K562 (cell line): ENCODE measurements at regions not wholly inside any gene's neighbourhood (a gene's known extent, or its start where the extent isn't known, plus 50 kb on each side); places are given as distances from the start of the nearest gene placed in this dataset.
A peak's percentile ranks its signal among the peaks of the same experiment; 100 is the strongest.

ENCODE experiments used
- ATAC-seq: fragments of 200-7000 bp; cut with Tn5 transposase; 3 replicates; pipeline ENCODE4 v1.9.1; 2020; ENCODE audit warnings: moderate library complexity
- BruUV-seq: library from RNA; stranded (reverse); fragments of 400-500 nt; replicated peaks from 2 replicates; lab custom pipeline; 2021; lab: Mats Ljungman, UMichigan
- CTCF ChIA-PET: fragments of 300-600 bp; formaldehyde crosslinking; extraction: SDS; loops from one replicate; lab custom pipeline; 2021; ENCODE audit warnings: low intra/inter-chr PET ratio; lab: Yijun Ruan, JAX
- POLR2A ChIA-PET: fragments of 300-600, 350-650 bp; sonication (Branson Sonifier 250); formaldehyde crosslinking; extraction: SDS; loops from one replicate; lab custom pipeline; 2021; ENCODE audit warnings: antibody characterized with exemption, inconsistent platforms; lab: Yijun Ruan, JAX
- DNase-seq, 4 experiments: peaks; one replicate each; pipeline versions ENCODE4 v3.0.0 to v3.0.0-alpha.2; 2011 to 2018; ENCODE audit warnings: low spot score in 3 of 4, mixed read lengths in 3 of 4; ENCODE audit errors: extremely low read depth in 1 of 4
- FAIRE-seq: peaks from 2 replicates; lab custom pipeline; 2011; peaks lifted over from hg19 to GRCh38; lab: Jason Lieb, UNC
- H2AFZ ChIP-seq: 2 replicates; pipeline ENCODE4 v1.6.0; 2011; ENCODE audit warnings: low read depth, low read length, control low read depth, inconsistent platforms
- H3K27ac ChIP-seq: fragments of 200-600 bp; 3 replicates; pipeline ENCODE4 v1.8.0; 2011; ENCODE audit warnings: low read depth, mild to moderate bottlenecking, control low read depth, inconsistent platforms, low read length, moderate library complexity, mixed read lengths; ENCODE audit errors: extremely low read depth
- H3K27me3 ChIP-seq, 2 experiments: fragments of 300-600 bp in 1 of 2; 2 replicates in 1 of 2; 3 replicates in 1 of 2; pipeline versions ENCODE4 v1.6.0 to v1.8.0; 2011; ENCODE audit warnings: inconsistent platforms in 2 of 2, low read length in 2 of 2, mild to moderate bottlenecking in 1 of 2, mixed read lengths in 1 of 2, moderate library complexity in 1 of 2; ENCODE audit not compliant: control insufficient read depth in 2 of 2, insufficient read depth in 2 of 2
- H3K36me3 ChIP-seq: fragments of 300-600 bp; 3 replicates; pipeline ENCODE4 v1.8.0; 2011; ENCODE audit warnings: mild to moderate bottlenecking, low read length, inconsistent platforms; ENCODE audit not compliant: control insufficient read depth, insufficient read depth
- H3K4me1 ChIP-seq, 2 experiments: fragments of 200-600 bp in 1 of 2; replicated peaks in 1 of 2; 2 replicates in 1 of 2; 3 replicates in 1 of 2; pipeline versions ENCODE4 v1.5.1 to v1.8.0; 2011; ENCODE audit warnings: inconsistent platforms in 2 of 2, low read length in 2 of 2, mild to moderate bottlenecking in 1 of 2, mixed read lengths in 1 of 2, moderate library complexity in 1 of 2; ENCODE audit not compliant: control insufficient read depth in 2 of 2, insufficient read depth in 2 of 2
- H3K4me2 ChIP-seq: 2 replicates; pipeline ENCODE4 v1.6.1; 2011; ENCODE audit warnings: low read length, control low read depth, inconsistent platforms, mixed read lengths; ENCODE audit not compliant: insufficient read depth
- H3K4me3 ChIP-seq: fragments of 200-600 bp; sonication (generic), shearing (Covaris generic); 2 replicates; pipeline ENCODE4 v1.5.1; 2016; ENCODE audit warnings: control low read depth, inconsistent platforms
- H3K79me2 ChIP-seq: fragments of 200-600 bp; 3 replicates; pipeline ENCODE4 v1.8.0; 2011; ENCODE audit warnings: low read length, inconsistent platforms; ENCODE audit not compliant: control insufficient read depth, insufficient read depth
- H3K9ac ChIP-seq, 2 experiments: 2 replicates each; pipeline versions ENCODE4 v1.6.0 to v1.6.1; 2011; ENCODE audit warnings: low read depth in 2 of 2, low read length in 2 of 2, control low read depth in 1 of 2, inconsistent platforms in 1 of 2, mild to moderate bottlenecking in 1 of 2, mixed read lengths in 1 of 2; ENCODE audit not compliant: insufficient read depth in 1 of 2
- H3K9me1 ChIP-seq: one replicate; pipeline ENCODE4 v1.6.0; 2011; ENCODE audit warnings: inconsistent platforms, mild to moderate bottlenecking, low read length, moderate library complexity; ENCODE audit not compliant: control insufficient read depth, insufficient read depth
- H3K9me3 ChIP-seq: replicated peaks from 2 replicates; pipeline ENCODE4 v1.5.1; 2011; ENCODE audit warnings: low read depth, low read length, inconsistent platforms; ENCODE audit not compliant: control insufficient read depth, insufficient read depth
- H4K20me1 ChIP-seq: replicated peaks from 2 replicates; pipeline ENCODE4 v1.6.1; 2011; ENCODE audit warnings: low read length, inconsistent platforms, mixed read lengths; ENCODE audit not compliant: control insufficient read depth, insufficient read depth
- BRF1 ChIP-seq: IDR thresholded peaks from 3 replicates; pipeline ENCODE4 v1.6.1; 2011; ENCODE audit warnings: borderline replicate concordance, mild to moderate bottlenecking; ENCODE audit not compliant: insufficient read length; ENCODE audit errors: extremely low read depth
- EP300 ChIP-seq: IDR thresholded peaks from 2 replicates; pipeline ENCODE4 v1.6.1; 2012; ENCODE audit warnings: low read length, improper control_type of control experiment
- ETS2 ChIP-seq: IDR thresholded peaks from 2 replicates; pipeline ENCODE4 v1.6.1; 2016; ENCODE audit warnings: borderline replicate concordance, missing genetic modification characterization, mild to moderate bottlenecking, moderate library complexity, missing compliant biosample characterization; ENCODE audit not compliant: poor library complexity, severe bottlenecking
- FOXA3 ChIP-seq, 2 experiments: fragments of 450-650 bp in 1 of 2; sonication (generic) in 1 of 2; formaldehyde crosslinking; IDR thresholded peaks in 1 of 2; conservative IDR thresholded peaks in 1 of 2; 2 replicates each; pipeline versions ENCODE4 v1.4.0 to v1.8.0; 2020 to 2022; ENCODE audit warnings: mild to moderate bottlenecking in 2 of 2, missing genetic modification reagents in 1 of 2
- GMEB1 ChIP-seq: fragments of 250-450 bp; sonication (Bioruptor Pico); IDR thresholded peaks from 2 replicates; pipeline ENCODE4 v1.4.0; 2020; ENCODE audit warnings: mild to moderate bottlenecking
- HMG20A ChIP-seq: fragments of 450-650 bp; formaldehyde crosslinking; conservative IDR thresholded peaks from 2 replicates; pipeline ENCODE4 v1.4.0; 2020; ENCODE audit warnings: mild to moderate bottlenecking, mixed read lengths
- HOXB6 ChIP-seq: fragments of 250-450 bp; sonication (Bioruptor Pico); IDR thresholded peaks from 2 replicates; pipeline ENCODE4 v1.5.1; 2022; ENCODE audit warnings: mild to moderate bottlenecking, borderline replicate concordance
- MAFF ChIP-seq: IDR thresholded peaks from 2 replicates; pipeline ENCODE4 v1.6.1; 2012; ENCODE audit warnings: low read length, improper control_type of control experiment
- MAZ ChIP-seq, 2 experiments: fragments of 450-650 bp in 1 of 2; sonication (generic) in 1 of 2; formaldehyde crosslinking; IDR thresholded peaks in 1 of 2; conservative IDR thresholded peaks in 1 of 2; 2 replicates each; pipeline versions ENCODE4 v1.4.0 to v1.5.0; 2020; ENCODE audit warnings: mild to moderate bottlenecking in 1 of 2, missing genetic modification reagents in 1 of 2
- NCOA2 ChIP-seq, 2 experiments: fragments of 450-650 bp; IDR thresholded peaks; 2 replicates each; pipeline ENCODE4 v1.6.1; 2018; ENCODE audit warnings: mild to moderate bottlenecking in 2 of 2, moderate library complexity in 1 of 2; ENCODE audit not compliant: partially characterized antibody in 2 of 2
- NCOR1 ChIP-seq: fragments of 450-650 bp; IDR thresholded peaks from 2 replicates; pipeline ENCODE4 v1.6.1; 2016; ENCODE audit warnings: mild to moderate bottlenecking, moderate library complexity
- PCBP1 ChIP-seq: fragments of 200-400 bp; formaldehyde crosslinking; IDR thresholded peaks from 2 replicates; pipeline ENCODE4 v1.6.1; 2018; ENCODE audit warnings: mild to moderate bottlenecking, low read depth, low read length; ENCODE audit not compliant: poor library complexity, severe bottlenecking
- PPARD ChIP-seq: fragments of 250-450 bp; sonication (Bioruptor Pico); IDR thresholded peaks from 2 replicates; pipeline ENCODE4 v1.8.0; 2022; ENCODE audit warnings: inconsistent platforms, mild to moderate bottlenecking, moderate library complexity
- RAD21 ChIP-seq, 2 experiments: fragments of 250-450 bp in 1 of 2; fragments of 450-650 bp in 1 of 2; sonication (Bioruptor Pico) in 1 of 2; formaldehyde crosslinking in 1 of 2; IDR thresholded peaks in 1 of 2; conservative IDR thresholded peaks in 1 of 2; 2 replicates each; pipeline versions ENCODE4 v1.4.0 to v1.8.0; 2020 to 2022; ENCODE audit warnings: mild to moderate bottlenecking in 2 of 2, moderate library complexity in 1 of 2
- ZBTB5 ChIP-seq: fragments of 450-650 bp; IDR thresholded peaks from 2 replicates; pipeline ENCODE4 v1.6.1; 2017; ENCODE audit warnings: antibody characterized with exemption
- ZNF3 ChIP-seq: fragments of 250-450 bp; sonication (Bioruptor Pico); IDR thresholded peaks from 2 replicates; pipeline ENCODE4 v1.5.0; 2021; ENCODE audit warnings: mild to moderate bottlenecking, moderate library complexity
- ZNF584 ChIP-seq: fragments of 200-800 bp; sonication (Bioruptor generic); IDR thresholded peaks from 2 replicates; pipeline ENCODE4 v1.6.1; 2016; ENCODE audit warnings: low read depth, mild to moderate bottlenecking, missing genetic modification characterization, missing compliant biosample characterization
- WGBS: fragments of 100-300 bp; shearing (Covaris generic); methylation state at CpG from one replicate; pipeline ENCODE4 v1.1.6; 2016; ENCODE audit warnings: low coverage, mixed read lengths; ENCODE audit not compliant: insufficient coverage; ENCODE audit errors: missing lambda C conversion rate; 5-methylcytosine and 5-hydroxymethylcytosine counted together
- in situ Hi-C: fragments of 300-500 bp; cut with MboI; formaldehyde crosslinking; loops from 4 replicates; pipeline ENCODE4 v1.15.0; 2018; ENCODE audit warnings: inconsistent platforms, mixed read lengths
- intact Hi-C: fragments of 100-400 bp; cut with micrococcal nuclease; formaldehyde crosslinking; loops from 2 replicates; pipeline ENCODE4 v1.14.2; 2022

GRCh38 chr11:119533921-119534736, 111.2 kb upstream of the THY1 start:
- peaks cover 0 to 5% of the 10 kb centered on the region in 2 experiments; a peak in 1 of 5 replicates for H3K4me1 ChIP-seq
- POLR2A ChIA-PET: no interaction called here
- peak; percentile 89 for FAIRE-seq
- H3K27ac ChIP-seq: no peak overlapping the region
- WGBS: 2% methylated on average over 13 of the region's 13 CpGs
- peak; percentile 69 to 78 (median 76) for DNase-seq
- peaks cover 4% of the 10 kb centered on the region for H3K9me1 ChIP-seq
- H4K20me1 ChIP-seq: peaks cover 9% of the 10 kb centered on the region; the same call in 1 of the 2 replicates
- intact Hi-C loops: loop anchor here (1.0 kb wide), 1 partner anchor 53 kb away; no protein-coding TSS in a partner anchor
- ATAC-seq: peak; percentile 99
- no peak overlapping the region for H3K4me3 ChIP-seq
- H3K79me2 ChIP-seq: no peaks in the 10 kb centered on the region
- peak overlapping the region; percentile 88 for H2AFZ ChIP-seq
- BruUV-seq: no TSS peak
- no peaks in the 10 kb centered on the region for H3K36me3 ChIP-seq
- peak overlapping the region in 1 of 2 experiments; percentile 17; a peak in 1 of 4 replicates for H3K9ac ChIP-seq
- H3K27me3 ChIP-seq: peaks cover 0 to 28% of the 10 kb centered on the region in 2 experiments; a peak in 4 of 5 replicates
- peak overlapping the region; percentile 43; the same call in 1 of the 2 replicates for H3K4me2 ChIP-seq
- in situ Hi-C loops: no loop called here
- CTCF ChIA-PET: interaction anchor here (0.5 to 1.1 kb wide), 6 partner anchors 15 to 195 kb away, joined by 3 to 5 read pairs (median 3); partner anchors contain the start of gene NECTIN1
- no peaks in the 10 kb centered on the region for H3K9me3 ChIP-seq
- TF ChIP-seq PCBP1 (no peak), ZBTB5 (no peak), MAZ (CRISPR knock-in tag; conservative IDR thresholded peaks at IDR 0.05 in 1 of 2, IDR thresholded peaks at IDR 0.05 in 1 of 2) (no peak), ZNF3 (CRISPR knock-in tag) (no peak), NCOR1 (no peak), FOXA3 (CRISPR knock-in tag; conservative IDR thresholded peaks at IDR 0.05 in 1 of 2, IDR thresholded peaks at IDR 0.05 in 1 of 2) (no peak), ZNF584 (CRISPR knock-in tag) (no peak), HMG20A (no peak), GMEB1 (no peak), PPARD (CRISPR knock-in tag) (no peak), EP300 (no peak), ETS2 (tag) (no peak), NCOA2 (IDR thresholded peaks at IDR 0.05; ENCODE audit: partially characterized antibody in 2 of 2) (no peak), RAD21 (CRISPR knock-in tag; conservative IDR thresholded peaks at IDR 0.05 in 1 of 2, IDR thresholded peaks at IDR 0.05 in 1 of 2) (peak; percentile 73 to 83), HOXB6 (no peak), MAFF (no peak), BRF1 (no peak)
